A172 (cell line): ENCODE measurements at regions not wholly inside any gene's neighbourhood (a gene's known extent, or its start where the extent isn't known, plus 50 kb on each side); places are given as distances from the start of the nearest gene placed in this dataset.

Source experiments
- DNase-seq: peaks from one replicate; pipeline ENCODE4 v3.0.0-alpha.2; 2015; ENCODE audit warnings: low spot score

- no peak for DNase-seq
Observed at GRCh38 chr11:70843906-70844305, 408.5 kb downstream of the SHANK2 start.

- no peak for DNase-seq
Observed at GRCh38 chr11:70844387-70844786, 408.0 kb downstream of the SHANK2 start.

- no peak for DNase-seq
Observed at GRCh38 chr11:70845591-70846041, 406.8 kb downstream of the SHANK2 start.

- DNase-seq: no peak
Observed at GRCh38 chr11:70846781-70847655, 405.4 kb downstream of the SHANK2 start.

GRCh38 chr11:70848243-70848750 is 404.1 kb downstream of the SHANK2 start:
- no peak for DNase-seq

- no peak for DNase-seq
Observed at GRCh38 chr11:70849031-70849430, 403.3 kb downstream of the SHANK2 start.

GRCh38 chr11:70851308-70851707 is 401.1 kb downstream of the SHANK2 start:
- DNase-seq: no peak

GRCh38 chr11:70851907-70852306 is 400.5 kb downstream of the SHANK2 start:
- DNase-seq: no peak

GRCh38 chr11:70853068-70853769 is 399.2 kb downstream of the SHANK2 start:
- DNase-seq: no peak

GRCh38 chr11:70853770-70854108 is 398.6 kb downstream of the SHANK2 start:
- DNase-seq: no peak

- no peak for DNase-seq
Observed at GRCh38 chr11:70854201-70854600, 398.2 kb downstream of the SHANK2 start.

- no peak for DNase-seq
Observed at GRCh38 chr11:70854901-70855556, 397.3 kb downstream of the SHANK2 start.

GRCh38 chr11:70857894-70858293 is 394.5 kb downstream of the SHANK2 start:
- DNase-seq: no peak

- DNase-seq: no peak
Observed at GRCh38 chr11:70859180-70859579, 393.2 kb downstream of the SHANK2 start.

GRCh38 chr11:70860888-70861287 is 391.5 kb downstream of the SHANK2 start:
- DNase-seq: no peak

- no peak for DNase-seq
Observed at GRCh38 chr11:70861559-70861958, 390.8 kb downstream of the SHANK2 start.

GRCh38 chr11:70862093-70862492 is 390.3 kb downstream of the SHANK2 start:
- no peak for DNase-seq

GRCh38 chr11:70863186-70863585 is 389.2 kb downstream of the SHANK2 start:
- DNase-seq: no peak

GRCh38 chr11:70863993-70864392 is 388.4 kb downstream of the SHANK2 start:
- DNase-seq: no peak

- no peak for DNase-seq
Observed at GRCh38 chr11:70865356-70865755, 387.0 kb downstream of the SHANK2 start.

GRCh38 chr11:70866834-70867233 is 385.5 kb downstream of the SHANK2 start:
- no peak for DNase-seq

GRCh38 chr11:70867281-70868047 is 384.9 kb downstream of the SHANK2 start:
- no peak for DNase-seq
